GM12878 (cell line): ENCODE measurements at regions not wholly inside any gene's neighbourhood (a gene's known extent, or its start where the extent isn't known, plus 50 kb on each side); places are given as distances from the start of the nearest gene placed in this dataset.

ENCODE experiments used
- CHD2 ChIP-seq: IDR thresholded peaks from 2 replicates; pipeline ENCODE4 v1.6.1; 2011; ENCODE audit warnings: low read depth, low read length, improper control_type of control experiment, borderline replicate concordance
- ESRRA ChIP-seq: IDR thresholded peaks from 2 replicates; pipeline ENCODE4 v1.6.1; 2012; ENCODE audit warnings: mild to moderate bottlenecking, low read length, improper control_type of control experiment
- SP1 ChIP-seq: IDR thresholded peaks from one replicate; pipeline ENCODE4 v1.6.1; 2011; ENCODE audit warnings: low read depth, low read length
- TF ChIP-seq, protein P1 (sequence below), 3 experiments: IDR thresholded peaks in 2 of 3; conservative IDR thresholded peaks in 1 of 3; 2 replicates each; pipeline ENCODE4 v1.5.1; 2011; ENCODE audit warnings: low read depth in 3 of 3, low read length in 3 of 3, mild to moderate bottlenecking in 3 of 3, control low read depth in 2 of 3, moderate library complexity in 2 of 3, inconsistent platforms in 1 of 3, mixed read lengths in 1 of 3; ENCODE audit not compliant: control insufficient read depth in 2 of 3, insufficient read depth in 1 of 3; ENCODE audit errors: extremely low read depth in 1 of 3

DNA sequence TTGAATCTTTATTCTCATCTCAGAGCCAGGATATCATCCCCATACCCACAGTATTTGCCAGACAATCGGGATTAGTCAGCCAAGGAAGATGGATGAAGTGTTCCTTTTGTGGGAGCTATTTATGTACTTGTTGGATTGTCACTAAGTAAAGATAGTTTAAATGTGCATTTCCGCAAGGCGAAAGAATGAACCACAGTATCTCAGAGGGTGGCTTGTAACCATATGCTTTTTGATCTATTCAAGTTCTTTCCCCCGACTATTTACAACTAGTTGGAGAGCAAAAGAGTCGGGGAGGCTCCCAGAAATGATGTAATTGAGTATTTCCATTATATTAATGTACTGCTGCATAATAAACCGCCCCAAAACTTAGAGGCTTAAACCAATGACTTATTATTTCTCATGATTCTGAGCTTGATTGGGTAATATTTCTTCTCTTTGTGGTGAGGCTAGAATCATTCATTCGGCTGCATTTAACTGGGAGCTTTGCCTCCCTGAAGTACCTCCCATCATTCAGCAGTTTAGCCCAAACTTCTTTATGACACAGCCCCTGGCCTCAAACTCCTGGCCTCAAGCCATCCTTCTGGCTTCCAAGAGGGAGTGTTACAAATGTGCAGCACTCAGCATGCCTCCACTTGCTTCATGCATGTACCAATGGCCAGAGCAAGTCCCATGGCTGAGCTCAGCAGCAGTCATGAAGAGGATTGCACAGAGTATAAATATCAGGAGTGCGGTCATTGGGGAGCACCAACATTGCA lies 423.7 kb downstream of the METTL4 start:
- TF ChIP-seq CHD2 (no peak), SP1 (no peak), ESRRA (no peak)
- TF ChIP-seq, protein P1, sequence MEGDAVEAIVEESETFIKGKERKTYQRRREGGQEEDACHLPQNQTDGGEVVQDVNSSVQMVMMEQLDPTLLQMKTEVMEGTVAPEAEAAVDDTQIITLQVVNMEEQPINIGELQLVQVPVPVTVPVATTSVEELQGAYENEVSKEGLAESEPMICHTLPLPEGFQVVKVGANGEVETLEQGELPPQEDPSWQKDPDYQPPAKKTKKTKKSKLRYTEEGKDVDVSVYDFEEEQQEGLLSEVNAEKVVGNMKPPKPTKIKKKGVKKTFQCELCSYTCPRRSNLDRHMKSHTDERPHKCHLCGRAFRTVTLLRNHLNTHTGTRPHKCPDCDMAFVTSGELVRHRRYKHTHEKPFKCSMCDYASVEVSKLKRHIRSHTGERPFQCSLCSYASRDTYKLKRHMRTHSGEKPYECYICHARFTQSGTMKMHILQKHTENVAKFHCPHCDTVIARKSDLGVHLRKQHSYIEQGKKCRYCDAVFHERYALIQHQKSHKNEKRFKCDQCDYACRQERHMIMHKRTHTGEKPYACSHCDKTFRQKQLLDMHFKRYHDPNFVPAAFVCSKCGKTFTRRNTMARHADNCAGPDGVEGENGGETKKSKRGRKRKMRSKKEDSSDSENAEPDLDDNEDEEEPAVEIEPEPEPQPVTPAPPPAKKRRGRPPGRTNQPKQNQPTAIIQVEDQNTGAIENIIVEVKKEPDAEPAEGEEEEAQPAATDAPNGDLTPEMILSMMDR (IDR thresholded peaks at IDR 0.05 in 2 of 3, conservative IDR thresholded peaks at IDR 0.05 in 1 of 3; ENCODE audit: control insufficient read depth in 2 of 3, extremely low read depth in 1 of 3, insufficient read depth in 1 of 3, low read depth in 3 of 3, low read length in 3 of 3): no peak
